Karpas-422 (cell line): ENCODE measurements at regions not wholly inside any gene's neighbourhood (a gene's known extent, or its start where the extent isn't known, plus 50 kb on each side); places are given as distances from the start of the nearest gene placed in this dataset.
"Not testable (repeated sequence)": the region's sequence is repeated elsewhere in the genome, so short reads cannot be mapped to it uniquely, and the experiment has no call there.

Source experiments
- DNase-seq: peaks from one replicate; pipeline ENCODE4 v3.0.0-alpha.2; 2015
- H2AFZ ChIP-seq: fragments of 200-600 bp; sonication (generic); 2 replicates; pipeline ENCODE4 v1.6.1; 2014; ENCODE audit warnings: antibody characterized with exemption, low read length, mixed read lengths
- H3K27ac ChIP-seq: fragments of 200-600 bp; sonication (generic); 2 replicates; pipeline ENCODE4 v1.5.1; 2014; ENCODE audit warnings: mild to moderate bottlenecking, low read length, moderate library complexity
- H3K27me3 ChIP-seq: fragments of 200-600 bp; sonication (generic); 2 replicates; pipeline ENCODE4 v1.6.1; 2014; ENCODE audit warnings: low read length, mixed read lengths
- H3K36me3 ChIP-seq: fragments of 200-600 bp; sonication (generic); 2 replicates; pipeline ENCODE4 v1.6.1; 2014; ENCODE audit warnings: low read length, mixed read lengths; ENCODE audit not compliant: insufficient read depth
- H3K4me1 ChIP-seq: fragments of 200-600 bp; sonication (generic); 2 replicates; pipeline ENCODE4 v1.6.1; 2014; ENCODE audit warnings: mild to moderate bottlenecking, low read length, mixed read lengths
- H3K4me2 ChIP-seq: fragments of 200-600 bp; sonication (generic); 2 replicates; pipeline ENCODE4 v1.6.1; 2014; ENCODE audit warnings: low read length, low read depth, mild to moderate bottlenecking; ENCODE audit not compliant: poor library complexity, severe bottlenecking
- H3K4me3 ChIP-seq: fragments of 200-600 bp; sonication (generic); 2 replicates; pipeline ENCODE4 v1.5.1; 2014; ENCODE audit warnings: mild to moderate bottlenecking, antibody characterized with exemption, low read length, mixed read lengths
- H3K79me2 ChIP-seq: fragments of 200-600 bp; sonication (generic); 2 replicates; pipeline ENCODE4 v1.6.1; 2014; ENCODE audit warnings: mild to moderate bottlenecking, low read length, mixed read lengths
- H3K9ac ChIP-seq: fragments of 200-600 bp; sonication (generic); 2 replicates; pipeline ENCODE4 v1.6.0; 2014; ENCODE audit warnings: low read length
- H3K9me2 ChIP-seq: fragments of 200-600 bp; sonication (generic), shearing (Covaris generic); replicated peaks from 2 replicates; pipeline ENCODE4 v1.6.0; 2014; ENCODE audit warnings: mild to moderate bottlenecking, low read length, moderate library complexity; ENCODE audit not compliant: insufficient read depth
- H3K9me3 ChIP-seq: fragments of 300-700, 200-600 bp; sonication (generic); 2 replicates; pipeline ENCODE4 v1.6.1; 2014; ENCODE audit warnings: low read length, mixed read lengths
- H4K20me1 ChIP-seq: fragments of 200-600 bp; sonication (generic); 2 replicates; pipeline ENCODE4 v1.6.1; 2014; ENCODE audit warnings: mild to moderate bottlenecking, antibody characterized with exemption, low read length, low read depth; ENCODE audit not compliant: insufficient read depth

GRCh38 chr1:206320227-206320626, 116.9 kb downstream of the SRGAP2 start:
- H3K27ac ChIP-seq, H3K4me1 ChIP-seq, H3K9me2 ChIP-seq, H2AFZ ChIP-seq, H3K36me3 ChIP-seq, DNase-seq, H3K27me3 ChIP-seq, H3K79me2 ChIP-seq, H3K9me3 ChIP-seq, H3K4me3 ChIP-seq, H3K4me2 ChIP-seq, H4K20me1 ChIP-seq, H3K9ac ChIP-seq: not testable (repeated sequence)

GRCh38 chr1:206326159-206326939, 123.0 kb downstream of the SRGAP2 start:
- not testable (repeated sequence) for H2AFZ ChIP-seq, H3K27ac ChIP-seq, H4K20me1 ChIP-seq, H3K36me3 ChIP-seq, H3K79me2 ChIP-seq, H3K4me1 ChIP-seq, H3K27me3 ChIP-seq, H3K9me2 ChIP-seq, H3K4me2 ChIP-seq, H3K4me3 ChIP-seq, H3K9ac ChIP-seq, H3K9me3 ChIP-seq
- DNase-seq = peak; percentile 21

GRCh38 chr1:206331597-206331996, 128.3 kb downstream of the SRGAP2 start:
- not testable (repeated sequence) for H4K20me1 ChIP-seq, H3K27me3 ChIP-seq, H3K27ac ChIP-seq, H3K4me1 ChIP-seq, H3K9me3 ChIP-seq, H3K9me2 ChIP-seq, DNase-seq, H2AFZ ChIP-seq, H3K36me3 ChIP-seq, H3K79me2 ChIP-seq, H3K9ac ChIP-seq, H3K4me3 ChIP-seq, H3K4me2 ChIP-seq

GRCh38 chr1:206333316-206333715, 130.0 kb downstream of the SRGAP2 start:
- H3K4me1 ChIP-seq, H3K9me2 ChIP-seq, H3K9ac ChIP-seq, H4K20me1 ChIP-seq, H3K27me3 ChIP-seq, H3K9me3 ChIP-seq, H3K79me2 ChIP-seq, H3K36me3 ChIP-seq, H2AFZ ChIP-seq, DNase-seq, H3K4me3 ChIP-seq, H3K4me2 ChIP-seq, H3K27ac ChIP-seq: not testable (repeated sequence)

- H3K4me1 ChIP-seq, H3K36me3 ChIP-seq, H3K9me2 ChIP-seq, H2AFZ ChIP-seq, H3K27me3 ChIP-seq, H3K27ac ChIP-seq, H3K4me3 ChIP-seq, DNase-seq, H4K20me1 ChIP-seq, H3K4me2 ChIP-seq, H3K9me3 ChIP-seq, H3K9ac ChIP-seq, H3K79me2 ChIP-seq: not testable (repeated sequence)
Measured at GRCh38 chr1:206333897-206334296, 130.6 kb downstream of the SRGAP2 start.

- H3K79me2 ChIP-seq = not testable (repeated sequence)
Measured at GRCh38 chr1:206334481-206334880, 131.1 kb downstream of the SRGAP2 start.

GRCh38 chr1:206335162-206335561, 131.8 kb downstream of the SRGAP2 start:
- H3K4me2 ChIP-seq, H3K4me1 ChIP-seq, H3K9me2 ChIP-seq, H3K27me3 ChIP-seq, H3K79me2 ChIP-seq, H2AFZ ChIP-seq, H3K36me3 ChIP-seq, DNase-seq, H4K20me1 ChIP-seq, H3K4me3 ChIP-seq, H3K27ac ChIP-seq, H3K9ac ChIP-seq, H3K9me3 ChIP-seq: not testable (repeated sequence)

More at GRCh38 chr1:206334481-206334880, 131.1 kb downstream of the SRGAP2 start:
- H3K4me3 ChIP-seq, DNase-seq, H3K4me2 ChIP-seq, H3K9ac ChIP-seq, H3K27me3 ChIP-seq, H4K20me1 ChIP-seq, H3K27ac ChIP-seq, H2AFZ ChIP-seq, H3K9me2 ChIP-seq, H3K36me3 ChIP-seq, H3K9me3 ChIP-seq, H3K4me1 ChIP-seq: not testable (repeated sequence)

- not testable (repeated sequence) for H3K4me1 ChIP-seq, DNase-seq, H3K79me2 ChIP-seq, H4K20me1 ChIP-seq, H3K36me3 ChIP-seq, H3K27me3 ChIP-seq, H3K9me3 ChIP-seq, H2AFZ ChIP-seq, H3K4me2 ChIP-seq, H3K9ac ChIP-seq, H3K4me3 ChIP-seq, H3K9me2 ChIP-seq, H3K27ac ChIP-seq
Measured at GRCh38 chr1:206335875-206336846, 132.8 kb downstream of the SRGAP2 start.
